ENCODE measurements at regions not wholly inside any gene's neighbourhood (a gene's known extent, or its start where the extent isn't known, plus 50 kb on each side); places are given as distances from the start of the nearest gene placed in this dataset.

DNA sequence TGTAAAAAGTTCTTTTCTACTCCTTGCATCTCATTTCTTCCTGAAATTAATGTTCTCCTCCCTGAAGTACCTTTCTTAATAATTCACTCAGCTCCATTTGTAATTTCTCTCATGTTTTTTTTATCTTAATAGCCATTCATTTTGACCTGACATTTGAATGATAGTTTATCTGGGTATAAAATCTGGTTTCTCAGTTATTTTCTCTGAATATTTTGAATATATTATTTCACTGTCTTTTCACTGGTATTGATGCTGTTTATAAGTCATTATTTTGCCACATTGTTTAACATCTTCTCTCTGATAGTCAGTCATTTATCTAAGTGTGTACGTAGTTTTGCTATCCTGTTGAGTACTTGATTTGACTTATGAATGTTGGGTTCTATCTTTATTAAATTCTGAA, 68.8 kb upstream of the ARHGAP18 start:
- Histone ChIP-seq H3K9ac (ENCODE audit: low read depth in 1 of 2, low read length in 2 of 2) (no peak overlapping the region), H3K4me1 (ENCODE audit: control insufficient read depth in 2 of 2, insufficient read depth in 2 of 2, low read length in 2 of 2) (no peaks in the 10 kb centered on the region), H3K36me3 (ENCODE audit: control insufficient read depth in 2 of 2, insufficient read depth in 2 of 2, low read length in 2 of 2) (no peaks in the 10 kb centered on the region), H3K4me3 (ENCODE audit: low read length in 2 of 2) (no peak overlapping the region), H3K9me3 (ENCODE audit: control insufficient read depth in 2 of 2, low read length in 2 of 2) (no peaks in the 10 kb centered on the region), H3K27ac (ENCODE audit: low read depth in 2 of 2, low read length in 2 of 2) (no peak overlapping the region), H3K27me3 (ENCODE audit: control insufficient read depth in 2 of 2, insufficient read depth in 2 of 2, low read length in 2 of 2) (no peaks in the 10 kb centered on the region)

DNA sequence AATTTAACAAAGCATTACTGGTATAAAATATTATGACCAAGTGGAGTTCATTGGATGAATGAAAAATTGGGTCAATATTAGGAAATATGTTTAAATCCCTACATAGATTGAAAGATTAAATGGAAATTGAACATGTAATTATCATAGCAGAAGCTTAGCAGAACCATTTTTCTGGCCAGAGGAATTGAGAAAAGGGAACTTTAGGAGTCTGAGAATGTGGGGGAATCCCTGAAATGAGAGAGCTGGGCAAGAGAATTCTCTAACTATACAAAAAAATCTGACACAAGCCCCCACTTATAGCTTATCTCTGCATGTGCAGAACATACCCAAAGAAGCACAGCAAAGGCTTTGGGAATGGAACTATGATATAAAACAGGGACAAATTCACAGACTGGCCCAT, 67.4 kb upstream of the ARHGAP18 start:
- H3K27me3 ChIP-seq (ENCODE audit: control insufficient read depth in 2 of 2, insufficient read depth in 2 of 2, low read length in 2 of 2): no peaks in the 10 kb centered on the region
- H3K4me1 ChIP-seq (ENCODE audit: control insufficient read depth in 2 of 2, insufficient read depth in 2 of 2, low read length in 2 of 2): no peaks in the 10 kb centered on the region
- H3K4me3 ChIP-seq (ENCODE audit: low read length in 2 of 2): no peak overlapping the region
- H3K9ac ChIP-seq (ENCODE audit: low read depth in 1 of 2, low read length in 2 of 2): no peak overlapping the region
- no peak overlapping the region for H3K27ac ChIP-seq (ENCODE audit: low read depth in 2 of 2, low read length in 2 of 2)
- no peaks in the 10 kb centered on the region for H3K36me3 ChIP-seq (ENCODE audit: control insufficient read depth in 2 of 2, insufficient read depth in 2 of 2, low read length in 2 of 2)
- no peaks in the 10 kb centered on the region for H3K9me3 ChIP-seq (ENCODE audit: control insufficient read depth in 2 of 2, low read length in 2 of 2)

DNA sequence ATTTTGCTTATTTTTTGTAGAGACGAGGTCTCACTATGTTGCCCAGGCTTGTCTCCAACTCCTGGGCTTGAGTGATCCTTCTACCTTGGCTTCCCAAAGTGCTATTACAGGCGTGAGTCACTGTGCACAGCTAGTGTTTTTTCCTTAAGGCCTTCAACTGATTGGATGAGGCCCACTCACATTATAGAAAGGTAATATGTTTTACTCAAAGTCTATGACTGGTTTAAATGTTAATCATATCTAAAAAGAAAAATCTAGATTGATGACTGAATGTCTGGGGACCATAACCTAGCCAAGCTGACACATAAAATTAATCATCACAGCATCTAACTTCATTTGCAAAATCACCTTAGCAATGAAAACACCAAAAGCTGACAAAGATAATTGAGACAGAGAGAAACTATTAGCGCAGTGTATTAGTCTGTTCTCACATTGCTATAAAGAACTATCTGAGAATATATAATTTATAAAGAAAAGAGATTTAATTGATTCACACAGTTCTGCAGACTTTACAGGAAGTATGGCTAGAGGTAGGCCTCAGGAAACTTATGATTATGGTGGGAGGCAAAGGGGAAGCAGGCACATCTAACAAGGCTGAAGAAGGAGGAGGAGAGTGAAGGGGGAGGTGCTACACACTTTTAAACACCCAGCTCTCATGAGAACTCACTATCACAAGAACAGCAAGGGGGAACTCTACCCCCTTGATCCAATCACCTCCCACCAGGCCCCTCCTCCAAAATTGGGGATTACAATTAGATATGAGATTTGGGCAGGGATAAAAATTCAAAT, 66.8 kb upstream of the ARHGAP18 start:
- Histone ChIP-seq H3K4me3 (ENCODE audit: low read length in 2 of 2) (no peak overlapping the region), H3K36me3 (ENCODE audit: control insufficient read depth in 2 of 2, insufficient read depth in 2 of 2, low read length in 2 of 2) (no peaks in the 10 kb centered on the region), H3K9ac (ENCODE audit: low read depth in 1 of 2, low read length in 2 of 2) (no peak overlapping the region), H3K27me3 (ENCODE audit: control insufficient read depth in 2 of 2, insufficient read depth in 2 of 2, low read length in 2 of 2) (no peaks in the 10 kb centered on the region), H3K4me1 (ENCODE audit: control insufficient read depth in 2 of 2, insufficient read depth in 2 of 2, low read length in 2 of 2) (no peaks in the 10 kb centered on the region), H3K27ac (ENCODE audit: low read depth in 2 of 2, low read length in 2 of 2) (no peak overlapping the region), H3K9me3 (ENCODE audit: control insufficient read depth in 2 of 2, low read length in 2 of 2) (no peaks in the 10 kb centered on the region)

DNA sequence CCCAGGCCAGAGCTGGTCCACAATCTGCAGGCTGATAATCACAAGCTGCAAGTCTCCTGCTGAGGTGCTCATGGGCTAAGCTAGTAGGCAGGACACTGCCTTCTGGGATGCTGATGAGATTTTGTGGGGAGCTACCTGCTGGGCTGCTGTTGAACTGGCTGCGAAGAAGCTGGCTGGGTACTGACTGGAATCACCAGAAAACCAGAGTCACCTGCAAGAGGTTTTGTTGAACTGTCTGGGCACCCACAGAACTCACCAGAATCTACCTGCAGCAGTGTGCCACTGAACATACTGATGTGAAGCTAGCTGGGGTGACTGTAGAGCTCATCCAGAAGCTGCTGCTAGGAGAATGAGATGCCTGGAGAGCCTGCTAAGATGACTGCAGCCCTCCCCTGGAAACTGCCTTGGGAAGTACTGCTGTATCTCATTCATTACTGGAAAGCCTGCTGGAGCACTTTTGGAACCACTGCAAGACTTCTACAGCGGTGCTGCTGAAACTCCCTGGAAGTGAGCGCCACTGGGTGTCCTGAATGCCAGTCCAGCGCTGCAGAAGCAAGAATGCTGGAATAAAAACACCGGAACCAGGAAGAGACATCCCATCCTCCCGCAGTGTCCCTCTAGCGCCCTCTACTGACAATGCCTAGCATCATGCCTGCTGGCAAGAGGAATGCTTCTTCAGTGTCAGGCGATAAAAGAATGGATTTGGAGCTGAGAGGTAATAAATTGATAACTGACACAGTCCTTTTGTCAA, 64.9 kb upstream of the ARHGAP18 start:
- H3K27me3 ChIP-seq (ENCODE audit: control insufficient read depth in 2 of 2, insufficient read depth in 2 of 2, low read length in 2 of 2): no peaks in the 10 kb centered on the region
- H3K36me3 ChIP-seq (ENCODE audit: control insufficient read depth in 2 of 2, insufficient read depth in 2 of 2, low read length in 2 of 2): no peaks in the 10 kb centered on the region
- peak overlapping the region in 1 of 2 donors; percentile 51 for H3K4me3 ChIP-seq (ENCODE audit: low read length in 2 of 2)
- H3K9me3 ChIP-seq (ENCODE audit: control insufficient read depth in 2 of 2, low read length in 2 of 2): no peaks in the 10 kb centered on the region
- H3K9ac ChIP-seq (ENCODE audit: low read depth in 1 of 2, low read length in 2 of 2): no peak overlapping the region
- H3K27ac ChIP-seq (ENCODE audit: low read depth in 2 of 2, low read length in 2 of 2): no peak overlapping the region
- no peaks in the 10 kb centered on the region for H3K4me1 ChIP-seq (ENCODE audit: control insufficient read depth in 2 of 2, insufficient read depth in 2 of 2, low read length in 2 of 2)

DNA sequence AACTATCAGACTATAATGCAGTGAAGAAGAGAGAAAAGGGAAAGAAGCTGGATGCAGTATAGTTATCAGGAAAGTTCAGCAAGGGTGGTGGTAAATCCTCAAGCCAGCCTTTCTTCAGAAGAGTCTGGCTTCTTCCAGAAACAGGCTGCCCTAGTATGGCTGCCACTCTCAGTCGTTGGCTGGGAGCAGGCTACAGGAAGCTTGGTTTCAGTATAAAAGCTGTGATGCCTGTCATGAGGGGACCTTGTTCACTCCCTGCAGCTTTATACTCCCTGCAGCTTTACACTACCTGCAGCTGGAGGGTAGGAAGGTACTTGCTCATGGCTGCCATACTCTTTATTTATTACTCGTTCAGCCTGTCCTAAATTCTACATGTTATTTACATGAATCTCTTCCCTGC, 63.3 kb upstream of the ARHGAP18 start:
- Histone ChIP-seq H3K4me3 (ENCODE audit: low read length in 2 of 2) (no peak overlapping the region), H3K9me3 (ENCODE audit: control insufficient read depth in 2 of 2, low read length in 2 of 2) (no peaks in the 10 kb centered on the region), H3K36me3 (ENCODE audit: control insufficient read depth in 2 of 2, insufficient read depth in 2 of 2, low read length in 2 of 2) (no peaks in the 10 kb centered on the region), H3K4me1 (ENCODE audit: control insufficient read depth in 2 of 2, insufficient read depth in 2 of 2, low read length in 2 of 2) (no peaks in the 10 kb centered on the region), H3K27ac (ENCODE audit: low read depth in 2 of 2, low read length in 2 of 2) (no peak overlapping the region), H3K9ac (ENCODE audit: low read depth in 1 of 2, low read length in 2 of 2) (no peak overlapping the region), H3K27me3 (ENCODE audit: control insufficient read depth in 2 of 2, insufficient read depth in 2 of 2, low read length in 2 of 2) (no peaks in the 10 kb centered on the region)

DNA sequence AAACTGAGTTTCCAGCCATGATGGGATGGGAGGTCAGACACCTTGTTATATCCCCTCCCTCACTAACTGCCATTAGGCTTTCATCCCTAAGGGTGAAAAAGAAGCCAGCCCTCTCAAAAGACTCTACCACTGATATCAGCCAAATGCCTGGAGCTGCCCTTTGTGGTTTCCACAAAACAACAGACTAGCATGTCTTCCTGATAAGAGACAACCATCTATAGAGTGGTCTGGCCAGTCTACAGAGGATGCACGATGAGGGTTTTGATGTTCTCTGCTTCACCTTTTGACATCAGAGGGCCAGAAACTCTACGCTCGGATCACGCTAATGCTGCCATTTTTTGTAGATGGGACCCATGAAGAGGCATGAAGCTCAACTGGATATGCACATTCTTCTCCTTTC, 61.7 kb upstream of the ARHGAP18 start:
- Histone ChIP-seq H3K9ac (ENCODE audit: low read depth in 1 of 2, low read length in 2 of 2) (no peak overlapping the region), H3K9me3 (ENCODE audit: control insufficient read depth in 2 of 2, low read length in 2 of 2) (no peaks in the 10 kb centered on the region), H3K4me1 (ENCODE audit: control insufficient read depth in 2 of 2, insufficient read depth in 2 of 2, low read length in 2 of 2) (peaks cover 0 to 6% of the 10 kb centered on the region in 2 donors), H3K27ac (ENCODE audit: low read depth in 2 of 2, low read length in 2 of 2) (no peak overlapping the region), H3K27me3 (ENCODE audit: control insufficient read depth in 2 of 2, insufficient read depth in 2 of 2, low read length in 2 of 2) (peaks cover 7 to 12% of the 10 kb centered on the region in 2 donors), H3K36me3 (ENCODE audit: control insufficient read depth in 2 of 2, insufficient read depth in 2 of 2, low read length in 2 of 2) (no peaks in the 10 kb centered on the region), H3K4me3 (ENCODE audit: low read length in 2 of 2) (no peak overlapping the region)

DNA sequence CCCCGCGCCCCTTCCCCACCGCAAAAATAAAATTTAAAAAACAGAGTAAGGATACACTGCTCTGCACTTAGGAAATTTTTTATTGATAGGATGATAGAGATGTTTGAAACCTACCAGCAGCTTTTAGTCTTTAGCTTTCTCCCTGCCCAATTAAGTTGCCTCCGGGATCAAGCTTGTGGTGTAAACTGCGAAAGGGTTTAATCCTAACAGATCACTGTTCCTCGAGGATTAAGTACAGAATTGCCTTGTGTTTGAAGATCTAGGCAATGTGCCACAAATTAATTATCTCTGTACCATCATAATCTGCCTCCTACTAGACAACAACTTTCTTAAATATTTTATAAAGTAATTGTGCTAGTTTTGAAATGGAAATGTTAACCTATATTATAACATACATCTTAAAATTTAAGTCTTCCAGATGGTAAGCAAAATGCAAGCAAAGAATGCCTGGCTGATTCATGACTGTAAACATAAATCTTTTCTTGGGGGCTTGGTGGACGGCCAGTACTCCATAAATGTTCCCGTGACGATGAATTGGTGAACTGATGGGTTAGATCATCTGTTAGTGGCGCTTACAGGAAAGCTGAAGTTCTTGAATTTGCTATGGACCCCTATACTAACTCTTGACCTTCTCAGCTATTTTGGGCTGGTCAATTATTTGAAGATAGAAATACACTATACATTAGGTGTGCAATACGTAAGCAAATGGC, 58.0 kb upstream of the ARHGAP18 start:
- peak overlapping the region in 1 of 2 donors; percentile 62 for H3K4me3 ChIP-seq (ENCODE audit: low read length in 2 of 2)
- no peak overlapping the region for H3K27ac ChIP-seq (ENCODE audit: low read depth in 2 of 2, low read length in 2 of 2)
- H3K27me3 ChIP-seq (ENCODE audit: control insufficient read depth in 2 of 2, insufficient read depth in 2 of 2, low read length in 2 of 2): peaks cover 12 to 16% of the 10 kb centered on the region in 2 donors
- H3K4me1 ChIP-seq (ENCODE audit: control insufficient read depth in 2 of 2, insufficient read depth in 2 of 2, low read length in 2 of 2): peaks cover 0 to 6% of the 10 kb centered on the region in 2 donors
- H3K9me3 ChIP-seq (ENCODE audit: control insufficient read depth in 2 of 2, low read length in 2 of 2): no peaks in the 10 kb centered on the region
- H3K36me3 ChIP-seq (ENCODE audit: control insufficient read depth in 2 of 2, insufficient read depth in 2 of 2, low read length in 2 of 2): no peaks in the 10 kb centered on the region
- no peak overlapping the region for H3K9ac ChIP-seq (ENCODE audit: low read depth in 1 of 2, low read length in 2 of 2)

DNA sequence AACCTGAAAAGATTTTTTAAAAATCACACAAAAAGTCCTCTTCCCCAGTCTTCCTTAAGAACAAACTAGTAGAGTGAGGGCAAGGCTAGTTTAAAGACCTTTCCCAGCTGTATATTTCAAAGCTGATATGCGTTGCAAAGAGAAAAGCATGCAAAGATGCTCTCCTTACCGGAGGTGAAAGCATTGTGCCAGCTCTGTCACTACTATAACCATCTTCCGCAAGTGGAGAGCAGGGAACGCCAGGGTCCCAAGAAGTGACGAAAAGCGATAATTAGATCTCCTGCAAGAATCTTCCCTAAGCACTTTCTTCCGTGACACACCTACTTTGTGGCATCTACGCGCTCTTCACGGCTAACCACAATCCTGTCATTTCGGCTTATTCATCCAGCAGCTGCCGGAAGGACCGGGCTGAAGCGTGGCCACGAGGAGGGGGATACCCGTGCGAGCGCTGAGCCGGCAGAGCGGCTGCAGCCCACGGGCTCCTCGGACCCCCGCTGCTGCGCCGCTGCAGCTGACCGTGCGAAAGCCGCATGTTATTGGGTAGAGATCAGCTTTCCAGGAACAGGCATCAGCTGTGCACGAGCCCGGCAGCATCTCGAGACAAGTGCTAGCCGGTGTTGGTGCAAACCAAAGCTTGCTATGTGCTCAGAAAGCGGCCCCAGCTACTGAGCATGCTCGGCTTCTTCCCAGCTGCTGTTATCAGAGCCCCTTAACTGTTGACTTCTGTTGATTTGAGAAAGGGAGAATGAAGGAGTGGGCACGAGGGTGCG, 57.2 kb upstream of the ARHGAP18 start:
- Histone ChIP-seq H3K9me3 (ENCODE audit: control insufficient read depth in 2 of 2, low read length in 2 of 2) (no peaks in the 10 kb centered on the region), H3K4me3 (ENCODE audit: low read length in 2 of 2) (peak overlapping the region; percentile 49 to 62), H3K27me3 (ENCODE audit: control insufficient read depth in 2 of 2, insufficient read depth in 2 of 2, low read length in 2 of 2) (peaks cover 12 to 16% of the 10 kb centered on the region in 2 donors), H3K4me1 (ENCODE audit: control insufficient read depth in 2 of 2, insufficient read depth in 2 of 2, low read length in 2 of 2) (peaks cover 0 to 6% of the 10 kb centered on the region in 2 donors), H3K9ac (ENCODE audit: low read depth in 1 of 2, low read length in 2 of 2) (no peak overlapping the region), H3K36me3 (ENCODE audit: control insufficient read depth in 2 of 2, insufficient read depth in 2 of 2, low read length in 2 of 2) (no peaks in the 10 kb centered on the region), H3K27ac (ENCODE audit: low read depth in 2 of 2, low read length in 2 of 2) (no peak overlapping the region)

DNA sequence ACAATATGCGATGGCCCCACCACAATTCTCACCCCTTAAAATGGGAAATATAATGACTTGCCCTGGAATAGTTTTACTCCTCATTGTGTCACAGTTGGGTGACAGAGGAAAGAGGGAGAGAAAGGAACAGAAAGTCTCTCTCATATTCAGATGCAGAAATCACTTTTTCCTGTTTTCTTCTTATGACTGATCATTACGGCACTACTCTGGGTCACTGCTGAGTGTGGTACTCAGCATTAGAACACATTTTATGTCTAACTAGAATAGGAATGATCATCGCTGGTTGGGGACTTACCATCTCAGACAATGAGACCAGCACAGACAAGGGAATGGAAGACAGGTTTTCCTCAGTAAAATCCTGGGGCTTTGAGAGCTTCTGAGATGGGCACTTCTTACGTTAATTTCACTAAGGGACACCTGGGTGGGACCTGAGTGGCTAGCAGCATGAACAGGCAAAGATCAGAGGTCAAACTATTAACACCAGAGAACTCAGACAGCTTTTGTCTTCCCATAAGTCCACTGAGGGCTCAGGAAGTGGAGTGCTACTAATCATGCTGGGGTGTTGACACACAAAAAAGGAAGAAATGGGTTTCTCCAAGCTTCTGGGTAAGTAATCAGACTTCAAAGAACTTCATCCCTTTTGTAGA, 54.9 kb upstream of the ARHGAP18 start:
- no peak overlapping the region for H3K4me3 ChIP-seq (ENCODE audit: low read length in 2 of 2)
- peaks cover 0 to 6% of the 10 kb centered on the region in 2 donors for H3K4me1 ChIP-seq (ENCODE audit: control insufficient read depth in 2 of 2, insufficient read depth in 2 of 2, low read length in 2 of 2)
- no peaks in the 10 kb centered on the region for H3K9me3 ChIP-seq (ENCODE audit: control insufficient read depth in 2 of 2, low read length in 2 of 2)
- H3K27ac ChIP-seq (ENCODE audit: low read depth in 2 of 2, low read length in 2 of 2): no peak overlapping the region
- peaks cover 12 to 16% of the 10 kb centered on the region in 2 donors for H3K27me3 ChIP-seq (ENCODE audit: control insufficient read depth in 2 of 2, insufficient read depth in 2 of 2, low read length in 2 of 2)
- H3K9ac ChIP-seq (ENCODE audit: low read depth in 1 of 2, low read length in 2 of 2): no peak overlapping the region
- H3K36me3 ChIP-seq (ENCODE audit: control insufficient read depth in 2 of 2, insufficient read depth in 2 of 2, low read length in 2 of 2): no peaks in the 10 kb centered on the region
